ENCODE measurements at regions not wholly inside any gene's neighbourhood (a gene's known extent, or its start where the extent isn't known, plus 50 kb on each side); places are given as distances from the start of the nearest gene placed in this dataset.
A peak's percentile ranks its signal among the peaks of the same experiment; 100 is the strongest.

GRCh38 chr21:36210779-36211659, 54.4 kb downstream of the DOP1B start:
- no peak overlapping the region for H3K4me3 Mint-ChIP-seq

GRCh38 chr21:36211660-36212512, 55.3 kb downstream of the DOP1B start:
- WGBS, 2 experiments (ENCODE audit: insufficient coverage in 1 of 2, insufficient read length in 1 of 2): 91 to 98% methylated on average over 9 of the region's 9 CpGs
- Histone ChIP-seq H3K27me3 (ENCODE audit: control insufficient read depth, insufficient read depth, low read length, poor library complexity, severe bottlenecking) (no peaks in the 10 kb centered on the region), H3K9me3 (ENCODE audit: control insufficient read depth, low read length) (no peaks in the 10 kb centered on the region), H3K27ac (ENCODE audit: low read depth, low read length) (no peak overlapping the region), H3K36me3 (ENCODE audit: control insufficient read depth, insufficient read depth, low read length) (no peaks in the 10 kb centered on the region), H3K4me3 (ENCODE audit: low read length) (no peak overlapping the region), H3K4me1 (ENCODE audit: control insufficient read depth, insufficient read depth, low read length) (no peaks in the 10 kb centered on the region), H3K9ac (ENCODE audit: extremely low read depth, low read length, poor library complexity, severe bottlenecking) (no peak overlapping the region)
- DNase-seq: no peak
- H3K27ac Mint-ChIP-seq: no peak overlapping the region
- H3K27me3 Mint-ChIP-seq (ENCODE audit: insufficient read depth): no peaks in the 10 kb centered on the region
- H3K4me1 Mint-ChIP-seq: peaks cover 2% of the 10 kb centered on the region
- no peak overlapping the region for H3K4me3 Mint-ChIP-seq
- H3K9me3 Mint-ChIP-seq: no peaks in the 10 kb centered on the region
- H3K36me3 Mint-ChIP-seq (ENCODE audit: low read depth): no peaks in the 10 kb centered on the region
- no peak for TF ChIP-seq CTCF (conservative IDR thresholded peaks at IDR 0.05)

More at GRCh38 chr21:36210779-36211659, 54.4 kb downstream of the DOP1B start:
- Mint-ChIP-seq H3K27ac (no peak overlapping the region), H3K27me3 (ENCODE audit: insufficient read depth) (no peaks in the 10 kb centered on the region), H3K36me3 (ENCODE audit: low read depth) (no peaks in the 10 kb centered on the region), H3K9me3 (no peaks in the 10 kb centered on the region), H3K4me1 (peaks cover 2% of the 10 kb centered on the region)
- TF ChIP-seq CTCF (conservative IDR thresholded peaks at IDR 0.05): no peak
- DNase-seq: peak; percentile 56
- no peaks in the 10 kb centered on the region for H3K9me3 ChIP-seq (ENCODE audit: control insufficient read depth, low read length)
- no peak overlapping the region for H3K27ac ChIP-seq (ENCODE audit: low read depth, low read length)
- 85 to 90% methylated on average over 20 to 21 of the region's 21 CpGs for WGBS, 2 experiments (ENCODE audit: insufficient coverage in 1 of 2, insufficient read length in 1 of 2)
- no peaks in the 10 kb centered on the region for H3K27me3 ChIP-seq (ENCODE audit: control insufficient read depth, insufficient read depth, low read length, poor library complexity, severe bottlenecking)
- H3K9ac ChIP-seq (ENCODE audit: extremely low read depth, low read length, poor library complexity, severe bottlenecking): no peak overlapping the region
- no peaks in the 10 kb centered on the region for H3K36me3 ChIP-seq (ENCODE audit: control insufficient read depth, insufficient read depth, low read length)
- no peak overlapping the region for H3K4me3 ChIP-seq (ENCODE audit: low read length)
- H3K4me1 ChIP-seq (ENCODE audit: control insufficient read depth, insufficient read depth, low read length): no peaks in the 10 kb centered on the region

GRCh38 chr21:36212513-36212780, 55.8 kb downstream of the DOP1B start:
- no peaks in the 10 kb centered on the region for H3K27me3 Mint-ChIP-seq (ENCODE audit: insufficient read depth)
- Histone ChIP-seq H3K4me1 (ENCODE audit: control insufficient read depth, insufficient read depth, low read length) (no peaks in the 10 kb centered on the region), H3K27ac (ENCODE audit: low read depth, low read length) (no peak overlapping the region), H3K36me3 (ENCODE audit: control insufficient read depth, insufficient read depth, low read length) (no peaks in the 10 kb centered on the region), H3K27me3 (ENCODE audit: control insufficient read depth, insufficient read depth, low read length, poor library complexity, severe bottlenecking) (no peaks in the 10 kb centered on the region), H3K9me3 (ENCODE audit: control insufficient read depth, low read length) (no peaks in the 10 kb centered on the region), H3K4me3 (ENCODE audit: low read length) (no peak overlapping the region), H3K9ac (ENCODE audit: extremely low read depth, low read length, poor library complexity, severe bottlenecking) (no peak overlapping the region)
- H3K9me3 Mint-ChIP-seq: no peaks in the 10 kb centered on the region
- peaks cover 2% of the 10 kb centered on the region for H3K4me1 Mint-ChIP-seq
- DNase-seq: no peak
- no peak overlapping the region for H3K27ac Mint-ChIP-seq
- TF ChIP-seq CTCF (conservative IDR thresholded peaks at IDR 0.05): no peak
- H3K36me3 Mint-ChIP-seq (ENCODE audit: low read depth): no peaks in the 10 kb centered on the region
- H3K4me3 Mint-ChIP-seq: no peak overlapping the region
- 90 to 94% methylated on average over 5 of the region's 5 CpGs for WGBS, 2 experiments (ENCODE audit: insufficient coverage in 1 of 2, insufficient read length in 1 of 2)
